ENCODE measurements at regions not wholly inside any gene's neighbourhood (a gene's known extent, or its start where the extent isn't known, plus 50 kb on each side); places are given as distances from the start of the nearest gene placed in this dataset.

DNA sequence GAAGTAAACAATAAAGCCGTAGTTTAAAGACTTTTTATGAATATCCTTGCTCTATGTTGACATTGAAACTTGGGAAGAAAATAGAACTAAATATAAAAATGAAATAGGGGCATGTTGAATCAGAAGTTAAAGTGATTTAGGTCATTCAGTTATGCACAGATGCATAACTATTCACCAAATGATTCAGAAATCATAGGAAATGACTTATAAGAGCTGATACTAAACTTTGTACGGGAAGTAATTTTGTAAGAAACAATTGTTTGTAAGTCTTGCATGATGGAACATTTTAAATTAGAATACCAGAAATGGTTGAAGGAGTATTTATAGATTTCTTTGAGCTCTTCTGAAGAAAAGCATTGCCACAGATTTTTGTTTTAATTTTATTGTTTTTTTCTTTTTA is 246.5 kb downstream of the CPE start:
- no peak overlapping the region for H3K4me3 Mint-ChIP-seq
- H3K27ac Mint-ChIP-seq: no peak overlapping the region
- no peaks in the 10 kb centered on the region for H3K9me3 Mint-ChIP-seq (ENCODE audit: insufficient read depth)
- H3K4me1 Mint-ChIP-seq (ENCODE audit: low read depth): no peaks in the 10 kb centered on the region
- ChIA-PET POLR2A (no interaction called here), CTCF (no interaction called here)
- DNase-seq: no peak
- no peaks in the 10 kb centered on the region for H3K27me3 Mint-ChIP-seq (ENCODE audit: low read depth)
- no peak for ATAC-seq
- no peaks in the 10 kb centered on the region for H3K36me3 Mint-ChIP-seq (ENCODE audit: low read depth)

DNA sequence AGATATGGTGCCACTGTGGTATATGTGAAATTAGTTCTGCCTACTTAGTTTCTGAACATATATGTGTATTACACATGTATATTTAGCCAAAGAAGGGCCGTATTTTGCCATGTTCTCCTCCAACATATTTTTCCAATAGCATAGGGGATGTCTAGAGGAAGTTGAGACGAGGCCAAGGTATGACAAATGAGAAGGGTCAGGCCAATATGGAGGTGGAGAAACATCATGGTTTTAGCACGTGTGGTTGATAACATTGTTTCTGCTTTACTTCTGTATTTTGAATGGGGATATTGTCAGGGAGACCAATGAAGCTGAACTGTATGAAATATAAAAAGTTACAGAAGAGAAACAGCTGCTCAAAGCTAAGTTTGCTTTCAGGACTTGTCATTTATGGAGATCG is 246.7 kb upstream of the TLL1 start:
- Mint-ChIP-seq H3K9me3 (ENCODE audit: insufficient read depth) (no peaks in the 10 kb centered on the region), H3K27me3 (ENCODE audit: low read depth) (no peaks in the 10 kb centered on the region), H3K27ac (no peak overlapping the region), H3K4me3 (no peak overlapping the region), H3K36me3 (ENCODE audit: low read depth) (no peaks in the 10 kb centered on the region), H3K4me1 (ENCODE audit: low read depth) (no peaks in the 10 kb centered on the region)
- CTCF ChIA-PET: no interaction called here
- ATAC-seq: no peak
- no peak for DNase-seq
- POLR2A ChIA-PET: no interaction called here

DNA sequence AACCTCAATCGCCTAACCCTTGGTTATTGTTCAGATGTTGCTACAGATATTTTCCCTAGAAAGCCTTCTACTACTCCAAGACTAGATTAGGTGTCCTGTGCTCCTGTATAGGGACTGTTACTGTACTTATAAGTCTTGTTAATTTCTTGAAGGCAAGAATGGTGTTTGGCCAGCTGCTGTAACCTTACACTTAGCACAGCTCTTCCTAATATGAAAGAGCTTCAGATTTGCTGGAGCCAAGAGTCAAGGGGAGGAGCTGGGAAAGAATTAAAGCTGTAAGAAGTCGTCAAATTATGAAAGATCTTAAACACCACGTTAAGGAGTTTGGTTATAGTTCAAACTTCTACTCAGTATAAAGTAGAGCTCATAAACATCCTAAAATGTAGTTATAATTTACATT is 245.9 kb upstream of the TLL1 start:
- DNase-seq: no peak
- H3K9me3 Mint-ChIP-seq (ENCODE audit: insufficient read depth): no peaks in the 10 kb centered on the region
- ChIA-PET POLR2A (no interaction called here), CTCF (no interaction called here)
- no peaks in the 10 kb centered on the region for H3K27me3 Mint-ChIP-seq (ENCODE audit: low read depth)
- no peaks in the 10 kb centered on the region for H3K36me3 Mint-ChIP-seq (ENCODE audit: low read depth)
- H3K4me3 Mint-ChIP-seq: no peak overlapping the region
- H3K4me1 Mint-ChIP-seq (ENCODE audit: low read depth): no peaks in the 10 kb centered on the region
- ATAC-seq: no peak
- no peak overlapping the region for H3K27ac Mint-ChIP-seq

DNA sequence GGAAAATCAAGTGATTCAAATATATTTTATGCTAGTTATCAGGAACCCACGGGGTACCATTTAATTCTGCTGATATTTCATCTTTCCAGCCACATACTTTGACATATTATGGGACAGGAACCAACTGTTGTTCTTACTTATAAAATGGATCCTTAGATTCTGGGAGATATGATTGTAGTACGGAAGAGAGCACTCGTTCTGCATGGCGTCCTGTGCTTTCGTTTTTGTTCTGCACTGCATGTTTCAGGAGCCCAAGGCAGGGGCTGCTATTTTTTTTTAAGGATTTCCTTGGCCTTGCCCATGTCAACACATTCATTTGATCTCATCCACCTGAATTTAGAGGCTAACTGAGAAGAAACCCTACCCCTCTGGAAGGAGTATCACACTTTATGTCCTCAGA is 245.5 kb upstream of the TLL1 start:
- ChIA-PET POLR2A (no interaction called here), CTCF (no interaction called here)
- Mint-ChIP-seq H3K4me3 (no peak overlapping the region), H3K4me1 (ENCODE audit: low read depth) (no peaks in the 10 kb centered on the region), H3K36me3 (ENCODE audit: low read depth) (no peaks in the 10 kb centered on the region), H3K9me3 (ENCODE audit: insufficient read depth) (no peaks in the 10 kb centered on the region), H3K27me3 (ENCODE audit: low read depth) (no peaks in the 10 kb centered on the region), H3K27ac (no peak overlapping the region)
- no peak for ATAC-seq
- no peak for DNase-seq

DNA sequence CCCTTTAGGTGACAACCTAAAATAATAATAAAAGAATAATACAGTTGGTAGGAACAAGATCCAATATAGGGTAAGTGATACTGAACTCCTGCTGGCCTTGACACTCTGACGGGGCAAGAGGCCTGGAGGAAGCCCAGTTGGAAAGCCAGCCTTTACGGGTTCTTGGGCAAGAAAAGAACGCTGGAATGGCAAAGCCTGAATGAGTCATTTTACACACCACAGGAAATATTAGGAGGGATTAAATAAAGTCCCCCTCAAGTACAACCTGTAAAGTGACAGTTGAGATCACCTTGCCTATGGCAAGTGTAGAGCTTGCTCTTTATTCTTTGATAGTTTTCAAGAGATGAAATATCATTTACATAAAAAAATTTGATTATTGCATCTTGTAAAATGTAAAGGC is 244.5 kb upstream of the TLL1 start:
- ChIA-PET POLR2A (no interaction called here), CTCF (no interaction called here)
- ATAC-seq (no peak), DNase-seq (no peak)
- no peaks in the 10 kb centered on the region for H3K27me3 Mint-ChIP-seq (ENCODE audit: low read depth)
- no peaks in the 10 kb centered on the region for H3K36me3 Mint-ChIP-seq (ENCODE audit: low read depth)
- no peaks in the 10 kb centered on the region for H3K9me3 Mint-ChIP-seq (ENCODE audit: insufficient read depth)
- H3K27ac Mint-ChIP-seq: no peak overlapping the region
- H3K4me3 Mint-ChIP-seq: no peak overlapping the region
- H3K4me1 Mint-ChIP-seq (ENCODE audit: low read depth): no peaks in the 10 kb centered on the region

DNA sequence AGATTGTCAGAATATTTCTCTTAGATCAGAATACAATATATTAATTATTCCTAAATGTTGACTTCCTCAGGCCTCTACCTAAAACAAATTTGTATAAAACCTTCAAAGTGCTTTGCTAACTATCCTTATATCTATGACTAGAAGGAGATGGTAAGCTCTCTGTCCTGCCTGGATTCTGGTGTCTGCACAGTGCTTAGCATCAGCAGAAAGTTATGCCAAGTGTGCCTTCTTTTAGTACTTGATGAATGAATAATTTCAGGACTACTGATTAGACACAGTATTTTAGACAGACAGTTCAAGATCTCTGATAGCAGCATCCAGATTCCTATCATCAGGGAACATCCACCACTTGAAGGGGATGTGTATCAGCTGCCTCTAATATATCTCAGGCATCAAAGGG is 242.4 kb upstream of the TLL1 start:
- CTCF ChIA-PET: interaction anchor here (1.2 kb wide), 1 partner anchor 13 kb away, joined by 3 read pairs; no protein-coding TSS in a partner anchor
- POLR2A ChIA-PET: no interaction called here
- DNase-seq: no peak
- no peaks in the 10 kb centered on the region for H3K9me3 Mint-ChIP-seq (ENCODE audit: insufficient read depth)
- no peak overlapping the region for H3K4me3 Mint-ChIP-seq
- no peaks in the 10 kb centered on the region for H3K27me3 Mint-ChIP-seq (ENCODE audit: low read depth)
- no peaks in the 10 kb centered on the region for H3K36me3 Mint-ChIP-seq (ENCODE audit: low read depth)
- ATAC-seq: no peak
- no peak overlapping the region for H3K27ac Mint-ChIP-seq
- no peaks in the 10 kb centered on the region for H3K4me1 Mint-ChIP-seq (ENCODE audit: low read depth)

DNA sequence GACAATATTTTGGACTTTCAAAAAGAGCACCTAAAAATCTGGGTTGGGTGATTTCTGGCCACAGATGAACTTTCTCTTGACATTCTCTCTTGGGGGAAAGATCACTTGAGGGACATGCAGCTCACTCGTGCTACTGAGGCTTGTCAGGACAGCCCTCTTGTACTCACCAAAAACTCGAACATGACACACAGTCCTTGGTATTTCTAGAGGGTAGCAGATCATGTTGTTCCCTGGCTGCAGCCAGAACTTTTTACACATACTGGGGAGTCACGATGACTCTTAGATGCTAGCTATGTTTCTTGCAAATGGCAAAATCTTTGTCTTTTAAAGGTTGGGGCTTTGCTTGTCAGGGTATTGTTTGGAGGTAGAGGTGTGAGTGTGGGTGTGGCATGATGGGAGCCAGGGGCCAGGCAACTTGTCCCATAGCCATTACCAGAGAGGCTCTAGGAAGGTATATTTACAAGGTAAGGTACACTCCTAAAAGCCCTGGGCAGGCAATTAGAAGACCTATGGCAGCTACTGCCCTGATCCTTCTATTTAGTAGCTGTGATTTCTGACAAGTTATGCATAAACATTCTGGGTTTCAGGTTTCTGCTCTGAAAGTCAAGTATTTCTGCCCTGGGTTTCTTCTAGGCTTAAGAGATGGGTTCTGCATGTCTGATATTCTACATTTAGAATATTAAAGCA is 241.7 kb upstream of the TLL1 start:
- ATAC-seq (no peak), DNase-seq (no peak)
- Mint-ChIP-seq H3K4me1 (ENCODE audit: low read depth) (no peaks in the 10 kb centered on the region), H3K27me3 (ENCODE audit: low read depth) (no peaks in the 10 kb centered on the region), H3K4me3 (no peak overlapping the region), H3K9me3 (ENCODE audit: insufficient read depth) (no peaks in the 10 kb centered on the region), H3K36me3 (ENCODE audit: low read depth) (no peaks in the 10 kb centered on the region), H3K27ac (no peak overlapping the region)
- ChIA-PET POLR2A (no interaction called here), CTCF (interaction anchor here (1.2 kb wide), 1 partner anchor 13 kb away, joined by 3 read pairs; no protein-coding TSS in a partner anchor)

DNA sequence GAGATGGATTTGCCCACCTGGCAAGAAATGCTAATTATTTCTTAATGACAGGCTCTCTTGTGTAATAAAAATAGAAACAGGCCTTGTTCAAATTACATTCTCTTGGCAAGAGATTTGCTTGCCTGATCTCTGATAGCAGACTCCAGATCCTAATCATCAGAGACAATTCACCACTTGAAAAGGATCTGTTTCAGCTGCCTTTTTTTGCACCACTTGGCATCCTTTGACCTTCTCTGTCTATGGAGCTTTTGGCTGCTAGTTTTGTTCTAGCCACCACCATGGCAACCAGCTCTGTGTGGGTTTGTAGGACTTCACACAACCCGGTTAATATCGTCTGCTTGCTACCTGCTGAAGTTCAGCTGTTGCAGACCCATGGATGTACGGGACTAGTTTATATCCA is 241.1 kb upstream of the TLL1 start:
- no peaks in the 10 kb centered on the region for H3K4me1 Mint-ChIP-seq (ENCODE audit: low read depth)
- ChIA-PET POLR2A (no interaction called here), CTCF (no interaction called here)
- no peaks in the 10 kb centered on the region for H3K36me3 Mint-ChIP-seq (ENCODE audit: low read depth)
- no peak overlapping the region for H3K4me3 Mint-ChIP-seq
- ATAC-seq (no peak), DNase-seq (no peak)
- H3K27ac Mint-ChIP-seq: no peak overlapping the region
- H3K27me3 Mint-ChIP-seq (ENCODE audit: low read depth): no peaks in the 10 kb centered on the region
- H3K9me3 Mint-ChIP-seq (ENCODE audit: insufficient read depth): no peaks in the 10 kb centered on the region

DNA sequence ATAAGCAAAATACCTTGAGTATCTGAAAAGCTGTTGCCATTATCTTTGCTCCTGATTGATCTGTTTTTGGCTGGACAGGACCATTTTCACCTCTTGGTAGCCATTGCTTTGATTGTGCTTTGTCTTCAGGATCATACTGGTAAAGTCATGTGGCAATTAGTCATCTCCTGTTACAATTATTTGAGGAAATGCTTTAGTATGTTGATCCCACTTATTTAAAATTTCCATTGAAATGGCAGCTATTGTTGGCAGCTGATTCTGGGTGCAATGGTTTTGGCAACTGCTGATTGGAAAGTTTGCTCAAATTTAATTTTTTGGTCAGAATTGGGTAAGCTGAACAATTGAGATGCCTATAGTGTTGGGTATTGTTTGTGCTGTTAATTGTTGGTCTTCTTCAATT is 238.3 kb upstream of the TLL1 start:
- no peak overlapping the region for H3K4me3 Mint-ChIP-seq
- H3K27me3 Mint-ChIP-seq (ENCODE audit: low read depth): no peaks in the 10 kb centered on the region
- DNase-seq: no peak
- CTCF ChIA-PET: no interaction called here
- H3K9me3 Mint-ChIP-seq (ENCODE audit: insufficient read depth): no peaks in the 10 kb centered on the region
- POLR2A ChIA-PET: no interaction called here
- ATAC-seq: no peak
- no peaks in the 10 kb centered on the region for H3K36me3 Mint-ChIP-seq (ENCODE audit: low read depth)
- no peaks in the 10 kb centered on the region for H3K4me1 Mint-ChIP-seq (ENCODE audit: low read depth)
- no peak overlapping the region for H3K27ac Mint-ChIP-seq

DNA sequence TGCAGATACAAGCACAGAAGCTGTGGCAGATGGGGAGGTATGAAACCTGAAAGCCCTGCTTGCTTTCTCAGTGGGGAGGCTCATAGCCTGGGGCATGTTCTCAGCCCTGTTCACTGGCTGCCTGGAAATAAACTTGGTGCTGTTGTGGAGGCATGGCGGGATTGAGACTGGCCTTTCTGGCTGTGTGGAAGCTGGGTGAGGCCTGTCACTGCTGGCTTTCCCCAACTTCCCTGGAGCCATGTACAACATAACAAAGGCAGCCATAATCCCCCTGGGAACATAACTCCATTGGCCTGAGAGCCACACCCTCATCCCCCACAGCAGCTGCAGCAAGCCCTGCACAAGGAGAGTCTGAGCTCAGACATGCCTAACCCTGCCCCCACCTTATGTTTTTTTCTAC is 237.7 kb upstream of the TLL1 start:
- Mint-ChIP-seq H3K27me3 (ENCODE audit: low read depth) (no peaks in the 10 kb centered on the region), H3K9me3 (ENCODE audit: insufficient read depth) (no peaks in the 10 kb centered on the region), H3K27ac (no peak overlapping the region), H3K4me1 (ENCODE audit: low read depth) (no peaks in the 10 kb centered on the region), H3K36me3 (ENCODE audit: low read depth) (no peaks in the 10 kb centered on the region), H3K4me3 (no peak overlapping the region)
- no peak for DNase-seq
- CTCF ChIA-PET: no interaction called here
- ATAC-seq: no peak
- POLR2A ChIA-PET: no interaction called here

DNA sequence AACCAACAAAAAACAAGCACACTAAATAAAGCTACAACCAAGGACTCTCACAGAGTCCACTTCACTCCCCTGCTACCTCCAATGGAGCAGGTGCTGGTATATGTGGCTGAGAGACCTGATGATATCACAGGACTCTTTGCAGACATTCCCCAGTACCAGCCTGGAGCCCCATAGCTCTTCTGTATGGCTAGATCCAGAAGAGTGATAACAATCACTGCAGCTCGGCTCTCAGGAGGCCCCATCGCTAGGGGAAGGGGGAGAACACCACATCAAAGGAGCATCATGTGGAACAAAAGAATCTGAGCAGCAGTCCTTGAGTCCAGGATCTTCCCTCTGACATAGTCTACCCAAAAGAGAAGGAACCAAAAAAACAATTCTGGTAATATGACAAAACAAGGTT is 237.1 kb upstream of the TLL1 start:
- Mint-ChIP-seq H3K9me3 (ENCODE audit: insufficient read depth) (no peaks in the 10 kb centered on the region), H3K36me3 (ENCODE audit: low read depth) (no peaks in the 10 kb centered on the region), H3K27ac (no peak overlapping the region), H3K4me3 (no peak overlapping the region), H3K4me1 (ENCODE audit: low read depth) (no peaks in the 10 kb centered on the region), H3K27me3 (ENCODE audit: low read depth) (no peaks in the 10 kb centered on the region)
- ATAC-seq: no peak
- no peak for DNase-seq
- POLR2A ChIA-PET: no interaction called here
- CTCF ChIA-PET: no interaction called here

DNA sequence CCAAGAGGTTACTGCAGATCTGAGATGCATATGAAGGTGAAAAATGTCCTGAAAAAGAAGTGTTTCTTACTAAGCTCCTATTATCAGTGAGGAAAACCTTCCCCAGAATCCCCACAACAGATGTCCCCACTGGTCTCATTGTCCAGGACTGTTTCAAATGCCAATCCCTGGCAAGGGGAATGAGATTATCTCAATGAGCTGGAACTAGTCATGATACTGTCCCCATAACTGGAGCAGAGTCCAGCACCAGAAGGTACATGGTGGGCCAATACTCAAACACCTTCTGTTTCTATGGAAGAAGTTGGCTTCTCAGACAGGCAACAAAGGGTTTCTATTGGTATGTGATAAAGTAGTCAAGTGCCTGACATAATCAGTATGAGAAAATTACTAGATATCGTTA is 221.1 kb upstream of the TLL1 start:
- no peaks in the 10 kb centered on the region for H3K27me3 Mint-ChIP-seq (ENCODE audit: low read depth)
- DNase-seq (no peak), ATAC-seq (no peak)
- H3K36me3 Mint-ChIP-seq (ENCODE audit: low read depth): no peaks in the 10 kb centered on the region
- no peak overlapping the region for H3K4me3 Mint-ChIP-seq
- CTCF ChIA-PET: no interaction called here
- no peaks in the 10 kb centered on the region for H3K4me1 Mint-ChIP-seq (ENCODE audit: low read depth)
- H3K27ac Mint-ChIP-seq: no peak overlapping the region
- H3K9me3 Mint-ChIP-seq (ENCODE audit: insufficient read depth): no peaks in the 10 kb centered on the region
- POLR2A ChIA-PET: no interaction called here

DNA sequence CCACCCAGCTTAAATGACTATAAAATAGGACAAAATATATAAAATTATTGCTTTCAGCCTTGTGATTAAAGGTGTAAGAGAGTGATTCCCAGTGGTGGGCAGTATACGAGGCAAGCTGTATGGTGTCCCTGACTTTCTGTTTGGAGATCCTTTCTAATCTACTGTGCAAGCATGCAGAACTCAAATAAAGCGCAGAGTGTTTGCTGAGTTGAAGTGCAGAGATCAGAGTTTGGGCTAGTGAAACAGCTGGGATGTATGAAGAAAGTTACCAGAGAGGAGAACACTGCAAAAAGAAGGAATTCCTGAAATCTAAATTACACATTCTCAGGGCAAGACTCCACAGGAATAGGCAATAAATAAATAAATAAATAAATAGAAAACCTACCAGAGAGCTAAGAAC is 218.5 kb upstream of the TLL1 start:
- POLR2A ChIA-PET: no interaction called here
- H3K27ac Mint-ChIP-seq: no peak overlapping the region

More for the DNA sequence above, 218.5 kb upstream of the TLL1 start:
- H3K27me3 Mint-ChIP-seq (ENCODE audit: low read depth): no peaks in the 10 kb centered on the region
- H3K4me3 Mint-ChIP-seq: no peak overlapping the region
- H3K4me1 Mint-ChIP-seq (ENCODE audit: low read depth): no peaks in the 10 kb centered on the region
- no peaks in the 10 kb centered on the region for H3K9me3 Mint-ChIP-seq (ENCODE audit: insufficient read depth)
- H3K36me3 Mint-ChIP-seq (ENCODE audit: low read depth): no peaks in the 10 kb centered on the region
- CTCF ChIA-PET: no interaction called here
- ATAC-seq (no peak), DNase-seq (no peak)

Data from activated CD8-positive, alpha-beta T cell treated with anti-CD3 and anti-CD28 coated beads, Interleukin-2, amount 10 ng/mL, durations not matched to agents 7 days and 5 days (primary cell).